WERI-Rb-1 (cell line): ENCODE measurements at regions not wholly inside any gene's neighbourhood (a gene's known extent, or its start where the extent isn't known, plus 50 kb on each side); places are given as distances from the start of the nearest gene placed in this dataset.
"Not testable (repeated sequence)": the region's sequence is repeated elsewhere in the genome, so short reads cannot be mapped to it uniquely, and the experiment has no call there.

Experiments used
- DNase-seq: peaks from one replicate; pipeline ENCODE4 v3.0.0-alpha.2; 2020
- H3K27ac ChIP-seq: fragments of 250-450 bp; sonication (Bioruptor Pico); 2 replicates; pipeline ENCODE4 v1.5.1; 2020; ENCODE audit warnings: mild to moderate bottlenecking, moderate library complexity
- H3K27me3 ChIP-seq: fragments of 250-450 bp; sonication (Bioruptor Pico); 2 replicates; pipeline ENCODE4 v1.5.1; 2021; ENCODE audit warnings: mild to moderate bottlenecking, low read depth, moderate library complexity; ENCODE audit not compliant: insufficient read depth, severe bottlenecking
- H3K36me3 ChIP-seq: fragments of 250-450 bp; sonication (Bioruptor Pico); 2 replicates; pipeline ENCODE4 v1.5.1; 2020; ENCODE audit warnings: mild to moderate bottlenecking, moderate library complexity
- H3K4me3 ChIP-seq: 2 replicates; pipeline ENCODE4 v1.5.1; 2011; ENCODE audit warnings: low read depth, mild to moderate bottlenecking, control low read depth, low read length
- H3K9me3 ChIP-seq: fragments of 250-450 bp; sonication (Bioruptor Pico); 2 replicates; pipeline ENCODE4 v1.5.1; 2021; ENCODE audit warnings: mild to moderate bottlenecking, moderate library complexity; ENCODE audit not compliant: severe bottlenecking
- CTCF ChIP-seq: IDR thresholded peaks from 2 replicates; pipeline ENCODE4 v1.5.1; 2011; ENCODE audit warnings: low read depth, mild to moderate bottlenecking, control low read depth, inconsistent platforms, low read length

GRCh38 chr4:167868163-167868562 lies 224.2 kb upstream of the ANXA10 start:
- no peak for DNase-seq
- no peak overlapping the region for H3K4me3 ChIP-seq
- no peaks in the 10 kb centered on the region for H3K36me3 ChIP-seq
- no peaks in the 10 kb centered on the region for H3K27me3 ChIP-seq
- TF ChIP-seq CTCF = no peak
- H3K27ac ChIP-seq = no peak overlapping the region
- no peaks in the 10 kb centered on the region for H3K9me3 ChIP-seq

GRCh38 chr4:167873496-167873895 lies 218.8 kb upstream of the ANXA10 start:
- DNase-seq = no peak
- H3K36me3 ChIP-seq = no peaks in the 10 kb centered on the region
- no peaks in the 10 kb centered on the region for H3K27me3 ChIP-seq
- no peak overlapping the region for H3K4me3 ChIP-seq
- H3K27ac ChIP-seq = no peak overlapping the region
- no peak for TF ChIP-seq CTCF
- no peaks in the 10 kb centered on the region for H3K9me3 ChIP-seq

GRCh38 chr4:167876091-167876490 lies 216.2 kb upstream of the ANXA10 start:
- not testable (repeated sequence) for DNase-seq, H3K9me3 ChIP-seq, H3K27ac ChIP-seq, H3K27me3 ChIP-seq, H3K4me3 ChIP-seq, H3K36me3 ChIP-seq

GRCh38 chr4:167877826-167878225 lies 214.5 kb upstream of the ANXA10 start:
- DNase-seq = peak; percentile 85
- peak overlapping the region; percentile 47 for H3K27ac ChIP-seq
- not testable (repeated sequence) for H3K9me3 ChIP-seq, H3K36me3 ChIP-seq, H3K27me3 ChIP-seq, H3K4me3 ChIP-seq

GRCh38 chr4:167883266-167883665 lies 209.1 kb upstream of the ANXA10 start:
- Histone ChIP-seq H3K4me3 (no peak overlapping the region), H3K36me3 (no peaks in the 10 kb centered on the region), H3K27me3 (no peaks in the 10 kb centered on the region), H3K9me3 (peaks cover 7% of the 10 kb centered on the region), H3K27ac (no peak overlapping the region)
- no peak for TF ChIP-seq CTCF
- DNase-seq = no peak

GRCh38 chr4:167885071-167885470 lies 207.3 kb upstream of the ANXA10 start:
- H3K36me3 ChIP-seq = no peaks in the 10 kb centered on the region
- H3K4me3 ChIP-seq = no peak overlapping the region
- H3K27ac ChIP-seq = no peak overlapping the region
- no peak for TF ChIP-seq CTCF
- H3K27me3 ChIP-seq = no peaks in the 10 kb centered on the region
- no peak for DNase-seq
- H3K9me3 ChIP-seq = peaks cover 7% of the 10 kb centered on the region

- Histone ChIP-seq H3K27ac (no peak overlapping the region), H3K9me3 (peaks cover 7% of the 10 kb centered on the region), H3K27me3 (no peaks in the 10 kb centered on the region), H3K4me3 (no peak overlapping the region), H3K36me3 (no peaks in the 10 kb centered on the region)
- no peak for TF ChIP-seq CTCF
- DNase-seq = no peak
These were observed 206.5 kb upstream of the ANXA10 start for GRCh38 chr4:167885872-167886271.
